IPS-15b (cell line): ENCODE measurements at regions not wholly inside any gene's neighbourhood (a gene's known extent, or its start where the extent isn't known, plus 50 kb on each side); places are given as distances from the start of the nearest gene placed in this dataset.
"Not testable (repeated sequence)": the region's sequence is repeated elsewhere in the genome, so short reads cannot be mapped to it uniquely, and the experiment has no call there.

Experiments
- H3K27me3 ChIP-seq: one replicate; pipeline ENCODE4 v1.6.1; 2013; ENCODE audit warnings: low read length; ENCODE audit not compliant: control insufficient read depth, insufficient read depth
- H3K36me3 ChIP-seq: one replicate; pipeline ENCODE4 v1.6.1; 2013; ENCODE audit warnings: low read length; ENCODE audit not compliant: control insufficient read depth, insufficient read depth
- H3K4me1 ChIP-seq: one replicate; pipeline ENCODE4 v1.6.1; 2013; ENCODE audit warnings: mild to moderate bottlenecking, low read length; ENCODE audit not compliant: control insufficient read depth, insufficient read depth
- H3K4me3 ChIP-seq: one replicate; pipeline ENCODE4 v1.5.1; 2013; ENCODE audit warnings: low read depth, low read length
- H3K9ac ChIP-seq: one replicate; pipeline ENCODE4 v1.6.1; 2013; ENCODE audit warnings: low read depth, mild to moderate bottlenecking, low read length
- H3K9me3 ChIP-seq: one replicate; pipeline ENCODE4 v1.6.1; 2013; ENCODE audit warnings: mild to moderate bottlenecking, low read length; ENCODE audit not compliant: control insufficient read depth, insufficient read depth

- no peak overlapping the region for H3K4me3 ChIP-seq
- no peaks in the 10 kb centered on the region for H3K4me1 ChIP-seq
- H3K27me3 ChIP-seq: no peaks in the 10 kb centered on the region
- H3K36me3 ChIP-seq: no peaks in the 10 kb centered on the region
- H3K9ac ChIP-seq: no peak overlapping the region
- H3K9me3 ChIP-seq: no peaks in the 10 kb centered on the region
Measured at GRCh38 chr13:84640691-84641090, 758.4 kb upstream of the SLITRK1 start.

- H3K36me3 ChIP-seq: no peaks in the 10 kb centered on the region
- H3K4me1 ChIP-seq: no peaks in the 10 kb centered on the region
- no peaks in the 10 kb centered on the region for H3K9me3 ChIP-seq
- no peak overlapping the region for H3K4me3 ChIP-seq
- H3K27me3 ChIP-seq: no peaks in the 10 kb centered on the region
- H3K9ac ChIP-seq: no peak overlapping the region
Measured at GRCh38 chr13:84630476-84630875, 748.2 kb upstream of the SLITRK1 start.

- no peaks in the 10 kb centered on the region for H3K27me3 ChIP-seq
- no peaks in the 10 kb centered on the region for H3K36me3 ChIP-seq
- H3K4me1 ChIP-seq: no peaks in the 10 kb centered on the region
- no peak overlapping the region for H3K4me3 ChIP-seq
- H3K9ac ChIP-seq: no peak overlapping the region
- no peaks in the 10 kb centered on the region for H3K9me3 ChIP-seq
Measured at GRCh38 chr13:84616864-84617263, 734.6 kb upstream of the SLITRK1 start.

- no peak overlapping the region for H3K9ac ChIP-seq
- no peaks in the 10 kb centered on the region for H3K4me1 ChIP-seq
- no peaks in the 10 kb centered on the region for H3K36me3 ChIP-seq
- no peak overlapping the region for H3K4me3 ChIP-seq
- H3K9me3 ChIP-seq: no peaks in the 10 kb centered on the region
- H3K27me3 ChIP-seq: no peaks in the 10 kb centered on the region
Measured at GRCh38 chr13:84609716-84610115, 727.4 kb upstream of the SLITRK1 start.

- H3K27me3 ChIP-seq: no peaks in the 10 kb centered on the region
- no peak overlapping the region for H3K4me3 ChIP-seq
- no peaks in the 10 kb centered on the region for H3K9me3 ChIP-seq
- H3K9ac ChIP-seq: no peak overlapping the region
- no peaks in the 10 kb centered on the region for H3K4me1 ChIP-seq
- no peaks in the 10 kb centered on the region for H3K36me3 ChIP-seq
Measured at GRCh38 chr13:84607261-84608013, 725.2 kb upstream of the SLITRK1 start.

GRCh38 chr13:84606616-84607015 lies 724.3 kb upstream of the SLITRK1 start:
- Histone ChIP-seq H3K4me3 (no peak overlapping the region), H3K9me3 (no peaks in the 10 kb centered on the region), H3K4me1 (no peaks in the 10 kb centered on the region), H3K9ac (no peak overlapping the region), H3K36me3 (no peaks in the 10 kb centered on the region), H3K27me3 (no peaks in the 10 kb centered on the region)

- H3K36me3 ChIP-seq: no peaks in the 10 kb centered on the region
- H3K9ac ChIP-seq: no peak overlapping the region
- no peak overlapping the region for H3K4me3 ChIP-seq
- H3K4me1 ChIP-seq: no peaks in the 10 kb centered on the region
- H3K9me3 ChIP-seq: no peaks in the 10 kb centered on the region
- no peaks in the 10 kb centered on the region for H3K27me3 ChIP-seq
Measured at GRCh38 chr13:84605927-84606326, 723.7 kb upstream of the SLITRK1 start.

- no peak overlapping the region for H3K4me3 ChIP-seq
- H3K36me3 ChIP-seq: no peaks in the 10 kb centered on the region
Measured at GRCh38 chr13:84591444-84591843, 709.2 kb upstream of the SLITRK1 start.

GRCh38 chr13:84590663-84591062 lies 708.4 kb upstream of the SLITRK1 start:
- Histone ChIP-seq H3K36me3 (no peaks in the 10 kb centered on the region), H3K4me3 (no peak overlapping the region), H3K4me1 (peaks cover 12% of the 10 kb centered on the region), H3K9me3 (no peaks in the 10 kb centered on the region), H3K9ac (no peak overlapping the region), H3K27me3 (no peaks in the 10 kb centered on the region)

More at GRCh38 chr13:84591444-84591843, 709.2 kb upstream of the SLITRK1 start:
- Histone ChIP-seq H3K9ac (no peak overlapping the region), H3K9me3 (no peaks in the 10 kb centered on the region), H3K4me1 (peaks cover 12% of the 10 kb centered on the region), H3K27me3 (no peaks in the 10 kb centered on the region)

GRCh38 chr13:84588023-84588422 lies 705.7 kb upstream of the SLITRK1 start:
- Histone ChIP-seq H3K4me3 (no peak overlapping the region), H3K36me3 (no peaks in the 10 kb centered on the region), H3K27me3 (no peaks in the 10 kb centered on the region), H3K9ac (no peak overlapping the region), H3K4me1 (peaks cover 12% of the 10 kb centered on the region), H3K9me3 (no peaks in the 10 kb centered on the region)

- not testable (repeated sequence) for H3K9ac ChIP-seq, H3K36me3 ChIP-seq, H3K27me3 ChIP-seq, H3K4me3 ChIP-seq, H3K4me1 ChIP-seq, H3K9me3 ChIP-seq
Measured at GRCh38 chr13:84579901-84580300, 697.6 kb upstream of the SLITRK1 start.

- Histone ChIP-seq H3K36me3 (no peaks in the 10 kb centered on the region), H3K9me3 (no peaks in the 10 kb centered on the region), H3K4me1 (no peaks in the 10 kb centered on the region), H3K27me3 (no peaks in the 10 kb centered on the region), H3K9ac (no peak overlapping the region), H3K4me3 (no peak overlapping the region)
Measured at GRCh38 chr13:84574851-84575250, 692.6 kb upstream of the SLITRK1 start.
